ENCODE measurements at regions not wholly inside any gene's neighbourhood (a gene's known extent, or its start where the extent isn't known, plus 50 kb on each side); places are given as distances from the start of the nearest gene placed in this dataset.

DNA sequence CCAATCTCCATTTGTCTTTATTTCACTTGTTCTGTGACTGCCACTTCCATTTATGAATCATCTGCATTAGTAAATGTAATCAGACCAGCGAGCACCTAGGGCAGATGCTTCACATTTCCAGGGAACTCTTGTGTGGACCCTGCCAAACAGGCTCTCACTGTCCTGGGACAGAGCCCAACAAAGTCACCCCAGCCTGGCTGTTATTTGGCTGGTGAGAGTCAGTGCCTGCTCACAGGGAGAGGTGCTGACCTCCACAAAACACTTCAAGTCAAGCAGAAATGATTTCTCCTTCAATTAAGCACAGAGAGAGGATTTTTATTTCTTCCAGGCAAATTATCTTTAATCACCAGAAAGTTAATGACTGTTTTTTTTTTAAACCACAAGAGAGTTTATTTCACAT, 568.0 kb downstream of the MTRR start:
- Histone ChIP-seq H2AFZ (ENCODE audit: low read length) (no peak overlapping the region), H3K9me2 (ENCODE audit: insufficient read depth, low read length) (no peaks in the 10 kb centered on the region), H4K20me1 (ENCODE audit: insufficient read depth, low read length) (no peaks in the 10 kb centered on the region), H3K4me3 (ENCODE audit: low read depth, low read length, poor library complexity, severe bottlenecking) (no peak overlapping the region), H3K79me2 (ENCODE audit: insufficient read depth, low read depth, low read length) (no peaks in the 10 kb centered on the region), H3K4me2 (ENCODE audit: low read length) (no peak overlapping the region), H3K4me1 (ENCODE audit: insufficient read depth, low read length, poor library complexity, severe bottlenecking) (no peaks in the 10 kb centered on the region), H3K9me3 (ENCODE audit: low read length) (no peaks in the 10 kb centered on the region), H3K27ac (ENCODE audit: low read depth, low read length, poor library complexity, severe bottlenecking) (no peak overlapping the region), H3K36me3 (ENCODE audit: insufficient read depth, low read length) (no peaks in the 10 kb centered on the region)
- intact Hi-C loops (cut with micrococcal nuclease; ENCODE audit: unreplicated experiment), result no loop called here
- POLR2A ChIA-PET, result no interaction called here
- no peak for TF ChIP-seq EZH2phosphoT487 (IDR thresholded peaks at IDR 0.05; ENCODE audit: borderline replicate concordance, low read depth, low read length)
- TF ChIP-seq CTCF (conservative IDR thresholded peaks at IDR 0.05; ENCODE audit: low read length), result no peak
- no peak for DNase-seq (ENCODE audit: low spot score)
- CTCF ChIA-PET (ENCODE audit: unreplicated experiment), result no interaction called here
- BruUV-seq (replicated peaks), result no TSS peak

GRCh38 chr5:8445139-8445538, 576.2 kb downstream of the MTRR start:
- no peaks in the 10 kb centered on the region for H4K20me1 ChIP-seq (ENCODE audit: insufficient read depth, low read length)
- no peak for TF ChIP-seq CTCF (conservative IDR thresholded peaks at IDR 0.05; ENCODE audit: low read length)
- no peak for TF ChIP-seq EZH2phosphoT487 (IDR thresholded peaks at IDR 0.05; ENCODE audit: borderline replicate concordance, low read depth, low read length)

GRCh38 chr5:8446179-8446578, 577.2 kb downstream of the MTRR start:
- TF ChIP-seq EZH2phosphoT487 (IDR thresholded peaks at IDR 0.05; ENCODE audit: borderline replicate concordance, low read depth, low read length), result no peak
- no peak for TF ChIP-seq CTCF (conservative IDR thresholded peaks at IDR 0.05; ENCODE audit: low read length)

More at GRCh38 chr5:8445139-8445538, 576.2 kb downstream of the MTRR start:
- intact Hi-C loops (cut with micrococcal nuclease; ENCODE audit: unreplicated experiment), result no loop called here
- Histone ChIP-seq H3K4me2 (ENCODE audit: low read length) (no peak overlapping the region), H3K4me3 (ENCODE audit: low read depth, low read length, poor library complexity, severe bottlenecking) (no peak overlapping the region), H3K27ac (ENCODE audit: low read depth, low read length, poor library complexity, severe bottlenecking) (no peak overlapping the region), H3K36me3 (ENCODE audit: insufficient read depth, low read length) (no peaks in the 10 kb centered on the region), H3K9me2 (ENCODE audit: insufficient read depth, low read length) (no peaks in the 10 kb centered on the region), H3K4me1 (ENCODE audit: insufficient read depth, low read length, poor library complexity, severe bottlenecking) (no peaks in the 10 kb centered on the region), H2AFZ (ENCODE audit: low read length) (no peak overlapping the region), H3K9me3 (ENCODE audit: low read length) (no peaks in the 10 kb centered on the region), H3K79me2 (ENCODE audit: insufficient read depth, low read depth, low read length) (no peaks in the 10 kb centered on the region)
- no peak for DNase-seq (ENCODE audit: low spot score)
- ChIA-PET POLR2A (no interaction called here), CTCF (ENCODE audit: unreplicated experiment) (no interaction called here)
- BruUV-seq (replicated peaks), result no TSS peak

More at GRCh38 chr5:8446179-8446578, 577.2 kb downstream of the MTRR start:
- DNase-seq (ENCODE audit: low spot score), result no peak
- no peaks in the 10 kb centered on the region for H3K79me2 ChIP-seq (ENCODE audit: insufficient read depth, low read depth, low read length)
- CTCF ChIA-PET (ENCODE audit: unreplicated experiment), result no interaction called here
- H4K20me1 ChIP-seq (ENCODE audit: insufficient read depth, low read length), result no peaks in the 10 kb centered on the region
- POLR2A ChIA-PET, result no interaction called here
- H3K9me3 ChIP-seq (ENCODE audit: low read length), result no peaks in the 10 kb centered on the region
- no TSS peak for BruUV-seq (replicated peaks)
- H2AFZ ChIP-seq (ENCODE audit: low read length), result no peak overlapping the region
- H3K36me3 ChIP-seq (ENCODE audit: insufficient read depth, low read length), result no peaks in the 10 kb centered on the region
- intact Hi-C loops (cut with micrococcal nuclease; ENCODE audit: unreplicated experiment), result no loop called here
- no peak overlapping the region for H3K27ac ChIP-seq (ENCODE audit: low read depth, low read length, poor library complexity, severe bottlenecking)
- no peaks in the 10 kb centered on the region for H3K4me1 ChIP-seq (ENCODE audit: insufficient read depth, low read length, poor library complexity, severe bottlenecking)
- H3K9me2 ChIP-seq (ENCODE audit: insufficient read depth, low read length), result no peaks in the 10 kb centered on the region
- H3K4me3 ChIP-seq (ENCODE audit: low read depth, low read length, poor library complexity, severe bottlenecking), result no peak overlapping the region
- H3K4me2 ChIP-seq (ENCODE audit: low read length), result no peak overlapping the region
